ENCODE measurements at regions not wholly inside any gene's neighbourhood (a gene's known extent, or its start where the extent isn't known, plus 50 kb on each side); places are given as distances from the start of the nearest gene placed in this dataset.

- TF ChIP-seq ZNF274 (IDR thresholded peaks at IDR 0.05; ENCODE audit: low read depth, low read length) (no peak), YY1 (IDR thresholded peaks at IDR 0.05; ENCODE audit: insufficient read depth, insufficient read length) (no peak)
Observed at GRCh38 chr9:29445751-29446150, 1872.5 kb upstream of the C9orf72 start.

Data from NT2/D1 (cell line).